Astrocyte (in vitro differentiated cells and primary cell): ENCODE measurements at regions not wholly inside any gene's neighbourhood (a gene's known extent, or its start where the extent isn't known, plus 50 kb on each side); places are given as distances from the start of the nearest gene placed in this dataset.

ENCODE experiments used
- DNase-seq: peaks from one replicate; pipeline ENCODE4 v3.0.0-alpha.2; 2010; ENCODE audit warnings: low read depth
- FAIRE-seq: peaks from 2 replicates; lab custom pipeline; 2011; peaks lifted over from hg19 to GRCh38; lab: Jason Lieb, UNC
- H2AFZ ChIP-seq: 2 replicates; pipeline ENCODE4 v1.6.0; 2012; ENCODE audit warnings: low read depth, low read length, inconsistent platforms
- H3K27ac ChIP-seq: 2 replicates; pipeline ENCODE4 v1.5.1; 2011; ENCODE audit warnings: low read depth, low read length, inconsistent platforms
- H3K27me3 ChIP-seq: 2 replicates; pipeline ENCODE4 v1.6.0; 2011; ENCODE audit warnings: low read length, inconsistent platforms; ENCODE audit not compliant: insufficient read depth
- H3K36me3 ChIP-seq: 2 replicates; pipeline ENCODE4 v1.5.1; 2011; ENCODE audit warnings: low read length, inconsistent platforms; ENCODE audit not compliant: insufficient read depth
- H3K4me1 ChIP-seq: 2 replicates; pipeline ENCODE4 v1.5.1; 2011; ENCODE audit warnings: low read length, inconsistent platforms; ENCODE audit not compliant: insufficient read depth
- H3K4me2 ChIP-seq: 2 replicates; pipeline ENCODE4 v1.6.0; 2012; ENCODE audit warnings: low read length, inconsistent platforms
- H3K4me3 ChIP-seq: 2 replicates; pipeline ENCODE4 v1.5.1; 2011; ENCODE audit warnings: low read depth, mild to moderate bottlenecking, low read length, inconsistent platforms; ENCODE audit not compliant: insufficient read depth
- H3K79me2 ChIP-seq: 2 replicates; pipeline ENCODE4 v1.6.0; 2012; ENCODE audit warnings: mild to moderate bottlenecking, low read length, inconsistent platforms; ENCODE audit not compliant: insufficient read depth
- H3K9ac ChIP-seq: 2 replicates; pipeline ENCODE4 v1.6.0; 2012; ENCODE audit warnings: mild to moderate bottlenecking, low read length, inconsistent platforms
- H3K9me3 ChIP-seq: 2 replicates; pipeline ENCODE4 v1.5.1; 2012; ENCODE audit warnings: low read depth, mild to moderate bottlenecking, low read length, inconsistent platforms; ENCODE audit not compliant: insufficient read depth
- H4K20me1 ChIP-seq: 2 replicates; pipeline ENCODE4 v1.6.0; 2012; ENCODE audit warnings: low read length, inconsistent platforms; ENCODE audit not compliant: insufficient read depth
- H3K27ac Mint-ChIP-seq: one replicate; pipeline ENCODE4 v1.8.0; 2021; ENCODE audit warnings: mild to moderate bottlenecking, mixed read lengths; ENCODE audit not compliant: unreplicated experiment
- H3K27me3 Mint-ChIP-seq: one replicate; pipeline ENCODE4 v1.8.0; 2021; ENCODE audit warnings: low read depth, mixed read lengths; ENCODE audit not compliant: unreplicated experiment
- H3K36me3 Mint-ChIP-seq: one replicate; pipeline ENCODE4 v1.8.0; 2021; ENCODE audit warnings: low read depth, mixed read lengths; ENCODE audit not compliant: unreplicated experiment
- H3K4me1 Mint-ChIP-seq: one replicate; pipeline ENCODE4 v1.8.0; 2021; ENCODE audit warnings: low read depth, mixed read lengths; ENCODE audit not compliant: unreplicated experiment
- H3K4me3 Mint-ChIP-seq: one replicate; pipeline ENCODE4 v1.8.0; 2021; ENCODE audit warnings: mild to moderate bottlenecking, moderate library complexity, mixed read lengths; ENCODE audit not compliant: unreplicated experiment
- H3K9me3 Mint-ChIP-seq: one replicate; pipeline ENCODE4 v1.8.0; 2021; ENCODE audit warnings: mild to moderate bottlenecking, mixed read lengths; ENCODE audit not compliant: unreplicated experiment
- CTCF ChIP-seq: IDR thresholded peaks from 2 replicates; pipeline ENCODE4 v1.5.1; 2011; ENCODE audit warnings: low read depth, mild to moderate bottlenecking, inconsistent platforms, low read length, moderate library complexity; ENCODE audit not compliant: insufficient read depth
- EZH2 ChIP-seq: IDR thresholded peaks from 2 replicates; pipeline ENCODE4 v1.6.1; 2012; ENCODE audit warnings: mild to moderate bottlenecking, low read length, inconsistent platforms; ENCODE audit not compliant: insufficient read depth

- no peak for DNase-seq
- Histone ChIP-seq H2AFZ (no peak overlapping the region), H3K4me1 (peaks cover 3% of the 10 kb centered on the region), H3K36me3 (no peaks in the 10 kb centered on the region), H3K4me3 (no peak overlapping the region), H3K27ac (no peak overlapping the region), H3K79me2 (no peaks in the 10 kb centered on the region), H3K9me3 (no peaks in the 10 kb centered on the region), H4K20me1 (no peaks in the 10 kb centered on the region), H3K9ac (no peak overlapping the region), H3K4me2 (no peak overlapping the region), H3K27me3 (no peaks in the 10 kb centered on the region)
- Mint-ChIP-seq H3K27me3 (peaks cover 6% of the 10 kb centered on the region), H3K27ac (no peak overlapping the region), H3K4me3 (no peak overlapping the region), H3K36me3 (no peaks in the 10 kb centered on the region), H3K9me3 (peaks cover 2% of the 10 kb centered on the region), H3K4me1 (peaks cover 14% of the 10 kb centered on the region)
- FAIRE-seq: no peak
- no peak for TF ChIP-seq EZH2
- no peak for TF ChIP-seq CTCF
Observed at GRCh38 chr17:79463421-79464317, 147.2 kb downstream of the RBFOX3 start.

GRCh38 chr17:79461041-79461440 lies 149.8 kb downstream of the RBFOX3 start:
- no peaks in the 10 kb centered on the region for H3K9me3 ChIP-seq
- Mint-ChIP-seq H3K27ac (peak overlapping the region; percentile 75), H3K27me3 (peaks cover 8% of the 10 kb centered on the region), H3K9me3 (peaks cover 2% of the 10 kb centered on the region), H3K4me1 (peaks cover 14% of the 10 kb centered on the region), H3K36me3 (no peaks in the 10 kb centered on the region), H3K4me3 (no peak overlapping the region)
- H3K9ac ChIP-seq: no peak overlapping the region
- peaks cover 3% of the 10 kb centered on the region for H3K4me1 ChIP-seq
- H3K4me3 ChIP-seq: no peak overlapping the region
- H4K20me1 ChIP-seq: no peaks in the 10 kb centered on the region
- peak overlapping the region; percentile 26 for H3K4me2 ChIP-seq
- H3K27me3 ChIP-seq: no peaks in the 10 kb centered on the region
- H3K79me2 ChIP-seq: no peaks in the 10 kb centered on the region
- FAIRE-seq: peak; percentile 9
- H3K36me3 ChIP-seq: no peaks in the 10 kb centered on the region
- DNase-seq: peak; percentile 50
- H2AFZ ChIP-seq: no peak overlapping the region
- no peak overlapping the region for H3K27ac ChIP-seq
- TF ChIP-seq EZH2: no peak
- TF ChIP-seq CTCF: no peak

GRCh38 chr17:79459846-79460245 lies 151.0 kb downstream of the RBFOX3 start:
- no peak for FAIRE-seq
- Mint-ChIP-seq H3K4me3 (no peak overlapping the region), H3K27me3 (peaks cover 9% of the 10 kb centered on the region)

More at GRCh38 chr17:79459846-79460245, 151.0 kb downstream of the RBFOX3 start:
- Histone ChIP-seq H3K27ac (no peak overlapping the region), H3K27me3 (no peaks in the 10 kb centered on the region), H3K4me1 (peaks cover 3% of the 10 kb centered on the region), H4K20me1 (no peaks in the 10 kb centered on the region), H3K79me2 (no peaks in the 10 kb centered on the region), H3K9me3 (no peaks in the 10 kb centered on the region), H2AFZ (no peak overlapping the region), H3K4me3 (no peak overlapping the region), H3K4me2 (no peak overlapping the region), H3K9ac (no peak overlapping the region), H3K36me3 (no peaks in the 10 kb centered on the region)
- Mint-ChIP-seq H3K9me3 (peaks cover 2% of the 10 kb centered on the region), H3K36me3 (no peaks in the 10 kb centered on the region), H3K4me1 (peaks cover 14% of the 10 kb centered on the region), H3K27ac (no peak overlapping the region)
- no peak for TF ChIP-seq EZH2
- no peak for TF ChIP-seq CTCF
- DNase-seq: no peak
